HepG2 (cell line): ENCODE measurements at regions not wholly inside any gene's neighbourhood (a gene's known extent, or its start where the extent isn't known, plus 50 kb on each side); places are given as distances from the start of the nearest gene placed in this dataset.

Source experiments
- ATAC-seq: fragments of 200-7000 bp; cut with Tn5 transposase; 3 replicates; pipeline ENCODE4 v1.9.1; 2020; ENCODE audit warnings: mild to moderate bottlenecking, moderate library complexity
- BruUV-seq: library from RNA; stranded (reverse); fragments of 400-500 nt; replicated peaks from 2 replicates; lab custom pipeline; 2021; lab: Mats Ljungman, UMichigan
- CTCF ChIA-PET: fragments of 300-600 bp; formaldehyde crosslinking; extraction: SDS; loops from one replicate; lab custom pipeline; 2021; ENCODE audit warnings: low total read pairs, inconsistent platforms, low intra/inter-chr PET ratio; lab: Yijun Ruan, JAX
- POLR2A ChIA-PET: fragments of 350-600 bp; sonication (Branson Sonifier 250); formaldehyde crosslinking; loops from one replicate; lab custom pipeline; 2020; ENCODE audit warnings: antibody characterized with exemption, inconsistent platforms; lab: Yijun Ruan, JAX
- DNase-seq: peaks from one replicate; pipeline ENCODE4 v3.0.0-alpha.2; 2015; ENCODE audit warnings: low spot score
- FAIRE-seq: peaks from 3 replicates; lab custom pipeline; 2011; peaks lifted over from hg19 to GRCh38; lab: Jason Lieb, UNC
- H2AFZ ChIP-seq: one replicate; pipeline ENCODE4 v1.6.1; 2011; ENCODE audit warnings: low read length, inconsistent platforms
- H3K27ac ChIP-seq: fragments of 300-600 bp; 3 replicates; pipeline ENCODE4 v1.8.0; 2011; ENCODE audit warnings: mixed run types, mild to moderate bottlenecking, mixed read lengths, low read length, inconsistent platforms; ENCODE audit not compliant: insufficient read depth; ENCODE audit errors: extremely low read length
- H3K27me3 ChIP-seq, 2 experiments: fragments of 200-600 bp in 1 of 2; 2 replicates in 1 of 2; 3 replicates in 1 of 2; pipeline versions ENCODE4 v1.6.0 to v1.8.0; 2011; ENCODE audit warnings: low read length in 2 of 2, mild to moderate bottlenecking in 2 of 2, moderate library complexity in 2 of 2, inconsistent platforms in 1 of 2; ENCODE audit not compliant: insufficient read depth in 2 of 2, control insufficient read depth in 1 of 2
- H3K36me3 ChIP-seq, 2 experiments: fragments of 200-600 bp in 1 of 2; replicated peaks in 1 of 2; 2 replicates in 1 of 2; 3 replicates in 1 of 2; pipeline versions ENCODE4 v1.5.1 to v1.8.0; 2011; ENCODE audit warnings: low read length in 2 of 2, inconsistent platforms in 1 of 2; ENCODE audit not compliant: insufficient read depth in 2 of 2, control insufficient read depth in 1 of 2
- H3K4me1 ChIP-seq: 2 replicates; pipeline ENCODE4 v1.5.1; 2012; ENCODE audit warnings: low read length, inconsistent platforms; ENCODE audit not compliant: insufficient read depth
- H3K4me2 ChIP-seq: 2 replicates; pipeline ENCODE4 v1.6.0; 2011; ENCODE audit warnings: low read depth, low read length, inconsistent platforms
- H3K4me3 ChIP-seq, 3 experiments: fragments of 200-600 bp in 1 of 3; sonication (generic), shearing (Covaris generic) in 1 of 3; replicated peaks in 1 of 3; 2 replicates each; pipeline ENCODE4 v1.5.1; 2011 to 2016; ENCODE audit warnings: low read length in 3 of 3, inconsistent platforms in 2 of 3, low read depth in 2 of 3, mild to moderate bottlenecking in 2 of 3, control low read depth in 1 of 3, mixed read lengths in 1 of 3; ENCODE audit not compliant: insufficient read depth in 1 of 3
- H3K79me2 ChIP-seq: one replicate; pipeline ENCODE4 v1.6.1; 2011; ENCODE audit warnings: low read length, inconsistent platforms; ENCODE audit not compliant: insufficient read depth
- H3K9ac ChIP-seq: 2 replicates; pipeline ENCODE4 v1.6.0; 2011; ENCODE audit warnings: mild to moderate bottlenecking, low read depth, low read length, inconsistent platforms; ENCODE audit not compliant: insufficient read depth
- H3K9me3 ChIP-seq: 2 replicates; pipeline ENCODE4 v1.5.1; 2012; ENCODE audit warnings: mild to moderate bottlenecking, low read length
- H4K20me1 ChIP-seq: 2 replicates; pipeline ENCODE4 v1.6.0; 2011; ENCODE audit warnings: inconsistent platforms, mild to moderate bottlenecking, low read length, moderate library complexity; ENCODE audit not compliant: insufficient read depth
- BHLHE40 ChIP-seq: IDR thresholded peaks from 2 replicates; pipeline ENCODE4 v1.6.1; 2011; ENCODE audit warnings: low read length, improper control_type of control experiment
- CCAR2 ChIP-seq: fragments of 200-400 bp; formaldehyde crosslinking; optimal IDR thresholded peaks from 2 replicates; pipeline ENCODE3; 2018; ENCODE audit warnings: low read depth, mild to moderate bottlenecking, low read length, moderate library complexity
- CREM ChIP-seq, 2 experiments: sonication (generic) in 1 of 2; formaldehyde crosslinking in 1 of 2; IDR thresholded peaks; 2 replicates each; pipeline versions ENCODE4 v1.4.0 to v1.6.1; 2016 to 2020; ENCODE audit warnings: antibody characterized with exemption in 1 of 2, mild to moderate bottlenecking in 1 of 2, missing genetic modification reagents in 1 of 2
- FIP1L1 ChIP-seq: fragments of 200-400 bp; formaldehyde crosslinking; IDR thresholded peaks from 2 replicates; pipeline ENCODE4 v1.6.1; 2018; ENCODE audit warnings: low read depth, mild to moderate bottlenecking, low read length, moderate library complexity, borderline replicate concordance; ENCODE audit not compliant: insufficient read depth
- FOXK2 ChIP-seq: fragments of 450-650 bp; IDR thresholded peaks from 2 replicates; pipeline ENCODE4 v1.6.1; 2016
- RNF2 ChIP-seq: fragments of 450-650 bp; conservative IDR thresholded peaks from 2 replicates; pipeline ENCODE4 v1.6.1; 2016; ENCODE audit warnings: low read depth
- SALL1 ChIP-seq: sonication (generic); formaldehyde crosslinking; IDR thresholded peaks from 2 replicates; pipeline ENCODE4 v1.8.0; 2022; ENCODE audit warnings: mild to moderate bottlenecking, missing genetic modification reagents
- SOX13 ChIP-seq, 3 experiments: fragments of 450-650 bp in 1 of 3; sonication (generic) in 1 of 3; formaldehyde crosslinking in 1 of 3; IDR thresholded peaks in 2 of 3; conservative IDR thresholded peaks in 1 of 3; 2 replicates each; pipeline versions ENCODE4 v1.5.0 to v1.6.1; 2016 to 2020; ENCODE audit warnings: antibody characterized with exemption in 1 of 3, mild to moderate bottlenecking in 1 of 3, missing compliant biosample characterization in 1 of 3, missing genetic modification reagents in 1 of 3, moderate library complexity in 1 of 3
- ZNF484 ChIP-seq: sonication (generic); formaldehyde crosslinking; IDR thresholded peaks from 2 replicates; pipeline ENCODE4 v1.5.1; 2020; ENCODE audit warnings: mild to moderate bottlenecking, low read depth, missing genetic modification reagents, borderline replicate concordance
- ZNF83 ChIP-seq: sonication (generic); formaldehyde crosslinking; IDR thresholded peaks from 2 replicates; pipeline ENCODE4 v1.4.0; 2020; ENCODE audit warnings: missing genetic modification reagents, mild to moderate bottlenecking, borderline replicate concordance
- ZNF891 ChIP-seq: sonication (generic); formaldehyde crosslinking; IDR thresholded peaks from 2 replicates; pipeline ENCODE4 v1.5.0; 2020; ENCODE audit warnings: mild to moderate bottlenecking, missing genetic modification reagents
- WGBS: methylation state at CpG from one replicate; pipeline ENCODE4 v1.1.6; 2017; ENCODE audit warnings: low lambda C conversion rate; 5-methylcytosine and 5-hydroxymethylcytosine counted together
- in situ Hi-C: cut with HindIII; loops from 2 replicates; pipeline ENCODE4 v1.10.0; 2017; ENCODE audit warnings: low pct_unique_long_range_greater_than_20kb; ENCODE audit not compliant: extremely low pct_ligation_motif_present
- intact Hi-C: fragments of 100-400 bp; cut with micrococcal nuclease; formaldehyde crosslinking; loops from one replicate; pipeline ENCODE4 v1.10.0; 2022; ENCODE audit not compliant: unreplicated experiment
- TF ChIP-seq, protein P1 (sequence below): sonication (generic); formaldehyde crosslinking; IDR thresholded peaks from 2 replicates; pipeline ENCODE4 v1.8.0; 2022; ENCODE audit warnings: mild to moderate bottlenecking, missing genetic modification reagents, moderate library complexity
- TF ChIP-seq, protein P2 (sequence below): IDR thresholded peaks from 2 replicates; pipeline ENCODE4 v1.6.1; 2016; ENCODE audit warnings: missing compliant biosample characterization, missing genetic modification reagents, borderline replicate concordance

DNA sequence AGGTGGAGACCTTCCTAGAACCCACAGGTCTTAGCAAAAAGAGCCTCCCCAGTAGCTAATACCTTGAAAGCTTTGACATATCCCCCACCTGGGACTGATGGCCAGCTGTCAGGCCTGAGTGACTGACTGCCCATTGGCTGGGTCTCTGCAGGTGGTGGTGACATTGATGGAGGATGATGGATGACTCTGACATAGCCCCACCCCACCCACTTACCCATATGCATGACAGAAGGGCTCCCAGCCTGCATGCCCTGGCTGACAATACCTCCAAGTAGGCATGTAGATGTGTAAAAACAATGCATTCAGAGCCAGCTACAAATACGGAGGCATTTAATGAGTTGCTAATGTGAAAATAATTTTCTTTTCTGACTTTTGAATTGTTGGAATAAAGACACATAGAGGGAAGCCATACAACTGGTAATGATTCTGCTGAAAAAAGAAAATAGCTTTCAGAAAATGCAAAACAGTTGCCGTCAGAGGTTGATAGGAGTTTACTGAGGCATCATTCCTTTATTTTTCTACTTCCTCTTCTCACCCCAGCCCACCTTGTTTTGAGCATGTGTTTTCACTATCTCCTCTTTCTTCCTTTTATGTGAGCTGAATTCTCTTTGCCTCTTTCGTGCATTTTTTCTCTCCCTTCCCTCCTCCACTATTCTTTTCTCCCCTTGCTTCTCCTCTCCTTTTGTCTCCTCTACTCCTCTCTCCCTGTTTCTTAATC, 70.6 kb downstream of the OLIG3 start:
- H3K27me3 ChIP-seq = no peaks in the 10 kb centered on the region
- BruUV-seq = no TSS peak
- DNase-seq = no peak
- TF ChIP-seq RNF2 (no peak), CCAR2 (no peak), SOX13 (IDR thresholded peaks at IDR 0.05) (no peak), SOX13 (CRISPR knock-in tag; conservative IDR thresholded peaks at IDR 0.05 in 1 of 2, IDR thresholded peaks at IDR 0.05 in 1 of 2) (no peak), FIP1L1 (no peak)
- TF ChIP-seq, all 625 proteins: peak for 0
- FAIRE-seq (no peak), ATAC-seq (no peak)
- Histone ChIP-seq H3K4me2 (no peak overlapping the region), H3K4me3 (no peak overlapping the region), H3K27ac (no peak overlapping the region), H3K79me2 (no peaks in the 10 kb centered on the region), H3K9me3 (no peaks in the 10 kb centered on the region), H4K20me1 (no peaks in the 10 kb centered on the region), H3K36me3 (no peaks in the 10 kb centered on the region), H3K9ac (no peak overlapping the region), H3K4me1 (peaks cover 17% of the 10 kb centered on the region; the same call in 1 of the 2 replicates), H2AFZ (no peak overlapping the region)
- intact Hi-C loops = no loop called here
- POLR2A ChIA-PET = no interaction called here
- CTCF ChIA-PET = no interaction called here
- 56% methylated on average over 3 of the region's 3 CpGs for WGBS
- in situ Hi-C loops = no loop called here

DNA sequence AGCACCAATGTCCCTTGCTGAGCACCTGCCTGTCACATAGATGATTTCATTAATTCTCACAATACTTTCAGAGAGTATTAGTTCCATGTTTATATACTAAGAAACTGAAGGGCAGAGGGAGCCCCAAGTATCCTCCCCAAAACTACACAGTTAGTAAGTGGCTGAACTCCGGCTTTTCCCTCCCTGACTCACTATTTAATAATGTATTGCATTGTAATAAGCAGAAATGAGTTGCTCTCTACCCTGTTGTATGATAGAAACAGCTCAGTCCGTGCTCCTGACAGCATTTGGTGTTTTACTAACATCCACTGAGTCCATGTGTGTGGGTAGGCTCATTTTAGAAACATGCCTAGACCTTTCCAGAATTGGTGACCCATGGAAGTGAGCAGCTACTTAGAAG, 76.8 kb downstream of the OLIG3 start:
- peaks cover 39% of the 10 kb centered on the region for H3K4me1 ChIP-seq
- no peaks in the 10 kb centered on the region for H4K20me1 ChIP-seq
- intact Hi-C loops (no loop called here), in situ Hi-C loops (no loop called here)
- no peak overlapping the region for H3K4me2 ChIP-seq
- POLR2A ChIA-PET = no interaction called here
- no peaks in the 10 kb centered on the region for H3K9me3 ChIP-seq
- H3K4me3 ChIP-seq = no peak overlapping the region
- DNase-seq = no peak
- H3K9ac ChIP-seq = no peak overlapping the region
- H3K27ac ChIP-seq = no peak overlapping the region
- BruUV-seq = no TSS peak
- FAIRE-seq = no peak
- CTCF ChIA-PET = no interaction called here
- H3K79me2 ChIP-seq = no peaks in the 10 kb centered on the region
- no peaks in the 10 kb centered on the region for H3K27me3 ChIP-seq
- no peaks in the 10 kb centered on the region for H3K36me3 ChIP-seq
- H2AFZ ChIP-seq = no peak overlapping the region
- 69% methylated on average over 2 of the region's 2 CpGs for WGBS
- no peak for ATAC-seq
- TF ChIP-seq ZNF83 (no peak), BHLHE40 (no peak), ZNF891 (CRISPR knock-in tag) (no peak), SALL1 (CRISPR knock-in tag) (no peak), CREM (IDR thresholded peaks at IDR 0.05) (no peak), CREM (CRISPR knock-in tag; IDR thresholded peaks at IDR 0.05) (no peak), FOXK2 (no peak), ZNF484 (CRISPR knock-in tag) (no peak)
- TF ChIP-seq, protein P1, sequence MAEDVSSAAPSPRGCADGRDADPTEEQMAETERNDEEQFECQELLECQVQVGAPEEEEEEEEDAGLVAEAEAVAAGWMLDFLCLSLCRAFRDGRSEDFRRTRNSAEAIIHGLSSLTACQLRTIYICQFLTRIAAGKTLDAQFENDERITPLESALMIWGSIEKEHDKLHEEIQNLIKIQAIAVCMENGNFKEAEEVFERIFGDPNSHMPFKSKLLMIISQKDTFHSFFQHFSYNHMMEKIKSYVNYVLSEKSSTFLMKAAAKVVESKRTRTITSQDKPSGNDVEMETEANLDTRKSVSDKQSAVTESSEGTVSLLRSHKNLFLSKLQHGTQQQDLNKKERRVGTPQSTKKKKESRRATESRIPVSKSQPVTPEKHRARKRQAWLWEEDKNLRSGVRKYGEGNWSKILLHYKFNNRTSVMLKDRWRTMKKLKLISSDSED (CRISPR knock-in tag) = no peak
- TF ChIP-seq, protein P2, sequence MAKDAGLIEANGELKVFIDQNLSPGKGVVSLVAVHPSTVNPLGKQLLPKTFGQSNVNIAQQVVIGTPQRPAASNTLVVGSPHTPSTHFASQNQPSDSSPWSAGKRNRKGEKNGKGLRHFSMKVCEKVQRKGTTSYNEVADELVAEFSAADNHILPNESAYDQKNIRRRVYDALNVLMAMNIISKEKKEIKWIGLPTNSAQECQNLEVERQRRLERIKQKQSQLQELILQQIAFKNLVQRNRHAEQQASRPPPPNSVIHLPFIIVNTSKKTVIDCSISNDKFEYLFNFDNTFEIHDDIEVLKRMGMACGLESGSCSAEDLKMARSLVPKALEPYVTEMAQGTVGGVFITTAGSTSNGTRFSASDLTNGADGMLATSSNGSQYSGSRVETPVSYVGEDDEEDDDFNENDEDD (CRISPR knock-in tag) = no peak
